ENCODE measurements at regions not wholly inside any gene's neighbourhood (a gene's known extent, or its start where the extent isn't known, plus 50 kb on each side); places are given as distances from the start of the nearest gene placed in this dataset.

GRCh38 chrX:5122181-5122678 is 1106.4 kb downstream of the NLGN4X start:
- TF ChIP-seq MYC (IDR thresholded peaks at IDR 0.05; ENCODE audit: low read depth, low read length), result no peak
- no peak for TF ChIP-seq CTCF (IDR thresholded peaks at IDR 0.05; ENCODE audit: low read depth, low read length)
- no peak for TF ChIP-seq MAX (IDR thresholded peaks at IDR 0.05; ENCODE audit: low read depth, low read length)
- no peak for TF ChIP-seq POLR2A (IDR thresholded peaks at IDR 0.05; ENCODE audit: extremely low read depth, insufficient read length)
